RWPE2 (cell line): ENCODE measurements at regions not wholly inside any gene's neighbourhood (a gene's known extent, or its start where the extent isn't known, plus 50 kb on each side); places are given as distances from the start of the nearest gene placed in this dataset.

Experiments
- ATAC-seq: fragments of 200-7000 bp; cut with Tn5 transposase; 3 replicates; pipeline ENCODE4 v1.9.1; 2021; ENCODE audit warnings: low read depth
- DNase-seq: peaks from one replicate; pipeline ENCODE4 v3.0.0-alpha.2; 2020; ENCODE audit warnings: low spot score
- H3K27ac ChIP-seq: fragments of 450-650 bp; 2 replicates; pipeline ENCODE4 v1.5.1; 2017; ENCODE audit warnings: mild to moderate bottlenecking; ENCODE audit not compliant: poor library complexity, severe bottlenecking
- H3K27me3 ChIP-seq: fragments of 250-450 bp; sonication (Bioruptor Pico); 2 replicates; pipeline ENCODE4 v1.5.1; 2021; ENCODE audit warnings: mild to moderate bottlenecking, moderate library complexity; ENCODE audit not compliant: insufficient read depth, poor library complexity, severe bottlenecking
- H3K36me3 ChIP-seq: fragments of 250-450 bp; sonication (Bioruptor Pico); 2 replicates; pipeline ENCODE4 v1.5.1; 2020; ENCODE audit warnings: low read depth, mild to moderate bottlenecking, moderate library complexity
- H3K4me1 ChIP-seq: fragments of 250-450 bp; sonication (Bioruptor Pico); 2 replicates; pipeline ENCODE4 v1.5.1; 2021; ENCODE audit warnings: mild to moderate bottlenecking, moderate library complexity; ENCODE audit not compliant: insufficient read depth, poor library complexity, severe bottlenecking
- H3K4me3 ChIP-seq: fragments of 250-450 bp; sonication (Bioruptor Pico); 2 replicates; pipeline ENCODE4 v1.5.1; 2021; ENCODE audit warnings: mild to moderate bottlenecking, moderate library complexity; ENCODE audit not compliant: severe bottlenecking
- H3K9me3 ChIP-seq: fragments of 250-450 bp; sonication (Bioruptor Pico); 2 replicates; pipeline ENCODE4 v1.5.1; 2021; ENCODE audit warnings: mild to moderate bottlenecking, moderate library complexity; ENCODE audit not compliant: severe bottlenecking
- TF ChIP-seq, protein P1 (sequence below): fragments of 450-650 bp; IDR thresholded peaks from one replicate; pipeline ENCODE4 v1.5.1; 2017; ENCODE audit warnings: mild to moderate bottlenecking, moderate library complexity; ENCODE audit not compliant: poor library complexity, severe bottlenecking

DNA sequence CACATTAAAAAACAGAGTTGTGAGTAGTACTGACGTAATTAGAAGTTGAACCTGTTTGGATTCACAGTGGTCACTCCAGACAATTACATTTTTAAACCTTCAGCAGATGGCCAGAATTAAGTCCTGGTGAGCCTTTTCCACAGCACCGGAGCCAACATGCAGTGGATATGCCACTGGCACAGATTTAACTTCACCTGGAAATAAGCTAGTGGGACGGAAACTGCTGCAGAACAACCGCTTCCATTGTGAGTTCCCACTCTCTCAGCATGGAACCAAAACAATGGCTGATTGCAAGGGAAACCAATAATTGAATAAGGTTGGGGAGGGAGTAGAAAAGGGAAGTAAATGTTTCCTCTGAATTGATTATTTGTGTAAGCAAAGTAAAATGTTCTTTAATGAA lies 515.1 kb downstream of the STK39 start:
- no peak overlapping the region for H3K27ac ChIP-seq
- no peaks in the 10 kb centered on the region for H3K36me3 ChIP-seq
- no peaks in the 10 kb centered on the region for H3K9me3 ChIP-seq
- TF ChIP-seq, protein P1, sequence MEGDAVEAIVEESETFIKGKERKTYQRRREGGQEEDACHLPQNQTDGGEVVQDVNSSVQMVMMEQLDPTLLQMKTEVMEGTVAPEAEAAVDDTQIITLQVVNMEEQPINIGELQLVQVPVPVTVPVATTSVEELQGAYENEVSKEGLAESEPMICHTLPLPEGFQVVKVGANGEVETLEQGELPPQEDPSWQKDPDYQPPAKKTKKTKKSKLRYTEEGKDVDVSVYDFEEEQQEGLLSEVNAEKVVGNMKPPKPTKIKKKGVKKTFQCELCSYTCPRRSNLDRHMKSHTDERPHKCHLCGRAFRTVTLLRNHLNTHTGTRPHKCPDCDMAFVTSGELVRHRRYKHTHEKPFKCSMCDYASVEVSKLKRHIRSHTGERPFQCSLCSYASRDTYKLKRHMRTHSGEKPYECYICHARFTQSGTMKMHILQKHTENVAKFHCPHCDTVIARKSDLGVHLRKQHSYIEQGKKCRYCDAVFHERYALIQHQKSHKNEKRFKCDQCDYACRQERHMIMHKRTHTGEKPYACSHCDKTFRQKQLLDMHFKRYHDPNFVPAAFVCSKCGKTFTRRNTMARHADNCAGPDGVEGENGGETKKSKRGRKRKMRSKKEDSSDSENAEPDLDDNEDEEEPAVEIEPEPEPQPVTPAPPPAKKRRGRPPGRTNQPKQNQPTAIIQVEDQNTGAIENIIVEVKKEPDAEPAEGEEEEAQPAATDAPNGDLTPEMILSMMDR = no peak
- ATAC-seq = no peak
- H3K4me3 ChIP-seq = no peak overlapping the region
- H3K27me3 ChIP-seq = peaks cover 8% of the 10 kb centered on the region
- H3K4me1 ChIP-seq = no peaks in the 10 kb centered on the region
- no peak for DNase-seq

DNA sequence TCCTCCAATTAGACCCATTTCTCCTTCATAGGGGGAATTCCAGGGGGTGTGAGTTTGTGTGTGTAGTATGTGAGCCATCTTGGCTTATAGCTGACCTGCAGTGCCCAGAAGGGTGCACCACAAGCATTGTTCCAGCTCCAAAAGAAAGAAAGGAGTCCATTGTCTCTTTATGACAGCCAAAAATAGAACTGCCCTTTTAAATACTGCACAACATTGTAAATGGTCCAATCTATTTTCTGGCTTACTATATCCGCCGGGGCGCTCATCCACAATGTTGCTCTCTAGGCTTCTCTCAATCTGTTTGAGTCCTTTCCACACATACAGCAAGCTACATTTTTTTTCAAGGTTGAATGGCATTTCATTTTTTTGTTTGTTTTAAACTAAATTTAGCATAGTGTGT lies 517.5 kb downstream of the STK39 start:
- TF ChIP-seq, protein P1 = no peak
- Histone ChIP-seq H3K4me1 (no peaks in the 10 kb centered on the region), H3K4me3 (no peak overlapping the region), H3K27me3 (peaks cover 8% of the 10 kb centered on the region), H3K36me3 (no peaks in the 10 kb centered on the region), H3K27ac (no peak overlapping the region), H3K9me3 (no peaks in the 10 kb centered on the region)
- ATAC-seq (no peak), DNase-seq (no peak)

DNA sequence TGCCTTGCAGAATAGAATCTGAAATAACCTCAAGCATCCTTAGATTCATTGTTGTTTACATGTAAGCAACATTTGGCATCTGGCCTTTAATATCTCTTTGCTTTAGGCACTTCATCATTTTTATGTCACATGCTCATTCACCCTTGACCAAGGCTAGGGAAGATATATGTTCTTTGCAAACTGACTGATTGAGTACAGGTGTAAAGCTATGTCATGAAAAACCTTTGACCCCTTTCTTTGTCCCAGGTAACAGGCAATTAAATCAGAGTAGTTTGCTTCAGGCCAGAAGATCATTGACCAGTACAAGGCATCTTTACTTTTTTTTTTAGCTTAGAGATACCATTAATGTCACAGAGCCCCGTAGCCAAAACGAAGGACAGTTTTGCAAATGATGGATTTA lies 520.6 kb downstream of the STK39 start:
- no peaks in the 10 kb centered on the region for H3K27me3 ChIP-seq
- no peaks in the 10 kb centered on the region for H3K9me3 ChIP-seq
- no peak overlapping the region for H3K4me3 ChIP-seq
- H3K27ac ChIP-seq = no peak overlapping the region
- no peaks in the 10 kb centered on the region for H3K36me3 ChIP-seq
- ATAC-seq (no peak), DNase-seq (no peak)
- H3K4me1 ChIP-seq = no peaks in the 10 kb centered on the region
- TF ChIP-seq, protein P1 = no peak

DNA sequence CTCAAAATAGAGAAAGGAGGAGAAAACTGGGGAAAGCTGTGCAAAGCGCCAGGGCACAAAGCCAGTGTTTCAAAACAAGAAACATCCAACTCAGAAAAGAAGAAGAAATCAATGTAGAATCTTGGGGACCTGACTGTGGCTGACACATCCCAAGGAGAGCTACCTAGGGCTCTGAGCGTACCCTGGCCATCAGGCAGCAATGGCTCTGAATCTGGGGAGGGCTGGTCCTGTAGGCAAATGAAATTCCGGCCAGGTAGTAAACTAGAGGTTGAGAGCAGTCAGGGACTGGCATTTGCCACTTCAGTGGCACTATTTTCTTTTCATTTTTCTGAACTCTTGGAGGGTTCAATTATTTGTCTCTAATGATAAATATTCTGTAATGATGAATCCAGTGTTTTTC lies 525.8 kb downstream of the STK39 start:
- TF ChIP-seq, protein P1 = no peak
- Histone ChIP-seq H3K4me3 (no peak overlapping the region), H3K36me3 (no peaks in the 10 kb centered on the region), H3K27ac (no peak overlapping the region), H3K27me3 (no peaks in the 10 kb centered on the region), H3K4me1 (no peaks in the 10 kb centered on the region), H3K9me3 (no peaks in the 10 kb centered on the region)
- DNase-seq (no peak), ATAC-seq (no peak)

DNA sequence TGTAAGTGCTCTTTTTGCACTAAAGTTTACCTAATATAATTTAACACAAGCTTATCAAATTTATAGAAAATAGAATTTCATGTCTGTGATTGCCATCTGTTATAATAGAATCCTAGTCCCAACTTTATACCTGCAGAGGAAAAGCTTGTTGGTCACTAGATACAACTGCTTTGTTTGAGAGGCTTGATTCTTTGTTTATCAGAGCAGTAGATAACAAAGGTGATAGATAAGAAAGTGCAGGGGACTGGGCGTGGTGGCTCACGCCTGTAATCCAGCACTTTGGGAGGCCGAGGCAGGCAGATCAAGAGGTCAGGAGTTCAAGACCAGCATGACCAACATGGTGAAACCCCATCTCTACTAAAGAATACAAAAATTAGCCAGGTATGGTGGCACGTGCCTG lies 528.0 kb downstream of the STK39 start:
- TF ChIP-seq, protein P1 = no peak
- Histone ChIP-seq H3K27me3 (no peaks in the 10 kb centered on the region), H3K36me3 (no peaks in the 10 kb centered on the region), H3K4me1 (no peaks in the 10 kb centered on the region), H3K9me3 (no peaks in the 10 kb centered on the region), H3K27ac (no peak overlapping the region), H3K4me3 (no peak overlapping the region)
- ATAC-seq (no peak), DNase-seq (no peak)
